Activated T-helper 17 cell treated with anti-CD3 and anti-CD28 coated beads, Interleukin-2, amount 50 U/mL, for 72 hours (primary cell): ENCODE measurements at regions not wholly inside any gene's neighbourhood (a gene's known extent, or its start where the extent isn't known, plus 50 kb on each side); places are given as distances from the start of the nearest gene placed in this dataset.

Experiments
- ATAC-seq: fragments of 150-1000 bp; cut with Tn5 transposase; replicated peaks from 2 replicates; pipeline ENCODE4 v1.10.0; 2021; ENCODE audit warnings: mild to moderate bottlenecking, moderate library complexity
- H3K27ac Mint-ChIP-seq: one replicate; pipeline ENCODE4 v1.8.0; 2022; ENCODE audit warnings: mixed read lengths
- H3K27me3 Mint-ChIP-seq: one replicate; pipeline ENCODE4 v1.8.0; 2022; ENCODE audit warnings: mixed read lengths
- H3K36me3 Mint-ChIP-seq: one replicate; pipeline ENCODE4 v1.8.0; 2022; ENCODE audit warnings: low read depth, mild to moderate bottlenecking, mixed read lengths
- H3K4me1 Mint-ChIP-seq: one replicate; pipeline ENCODE4 v1.8.0; 2022; ENCODE audit warnings: mixed read lengths
- H3K4me3 Mint-ChIP-seq: one replicate; pipeline ENCODE4 v1.8.0; 2022; ENCODE audit warnings: mild to moderate bottlenecking, mixed read lengths
- H3K9me3 Mint-ChIP-seq: one replicate; pipeline ENCODE4 v1.8.0; 2022; ENCODE audit warnings: mixed read lengths

DNA sequence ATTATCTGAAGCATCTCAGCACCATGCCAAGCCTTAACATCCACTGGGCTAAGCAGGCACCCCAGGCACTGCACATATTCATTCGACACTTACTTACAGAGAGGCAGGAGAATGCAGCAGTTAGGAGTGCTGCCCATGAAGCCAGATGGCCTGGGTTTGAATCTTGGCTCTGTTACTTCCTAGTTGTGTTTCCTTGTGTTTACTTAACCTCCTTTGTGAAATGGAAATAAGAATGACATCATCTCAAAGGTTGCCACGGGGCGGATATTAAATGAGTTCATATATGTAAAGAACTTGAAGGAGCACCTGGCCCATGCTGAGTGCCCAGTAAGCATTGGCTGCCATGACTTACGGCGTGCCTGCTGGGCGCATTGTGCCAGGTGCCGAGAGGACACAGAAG lies 565.2 kb downstream of the CDK5RAP2 start:
- Mint-ChIP-seq H3K27me3 (peaks cover 6% of the 10 kb centered on the region), H3K4me3 (no peak overlapping the region), H3K36me3 (no peaks in the 10 kb centered on the region), H3K27ac (no peak overlapping the region), H3K4me1 (no peaks in the 10 kb centered on the region), H3K9me3 (peaks cover 3% of the 10 kb centered on the region)
- no peak for ATAC-seq

GRCh38 chr9:120009856-120010255 lies 570.1 kb downstream of the CDK5RAP2 start:
- H3K4me1 Mint-ChIP-seq, result no peaks in the 10 kb centered on the region
- no peak for ATAC-seq

GRCh38 chr9:120001536-120001935 lies 578.4 kb downstream of the CDK5RAP2 start:
- Mint-ChIP-seq H3K4me1 (no peaks in the 10 kb centered on the region), H3K27ac (no peak overlapping the region), H3K27me3 (peaks cover 3% of the 10 kb centered on the region), H3K36me3 (no peaks in the 10 kb centered on the region), H3K9me3 (no peaks in the 10 kb centered on the region), H3K4me3 (no peak overlapping the region)
- ATAC-seq, result no peak

More at GRCh38 chr9:120009856-120010255, 570.1 kb downstream of the CDK5RAP2 start:
- peaks cover 11% of the 10 kb centered on the region for H3K27me3 Mint-ChIP-seq
- H3K4me3 Mint-ChIP-seq, result no peak overlapping the region
- H3K27ac Mint-ChIP-seq, result no peak overlapping the region
- no peaks in the 10 kb centered on the region for H3K36me3 Mint-ChIP-seq
- no peaks in the 10 kb centered on the region for H3K9me3 Mint-ChIP-seq

DNA sequence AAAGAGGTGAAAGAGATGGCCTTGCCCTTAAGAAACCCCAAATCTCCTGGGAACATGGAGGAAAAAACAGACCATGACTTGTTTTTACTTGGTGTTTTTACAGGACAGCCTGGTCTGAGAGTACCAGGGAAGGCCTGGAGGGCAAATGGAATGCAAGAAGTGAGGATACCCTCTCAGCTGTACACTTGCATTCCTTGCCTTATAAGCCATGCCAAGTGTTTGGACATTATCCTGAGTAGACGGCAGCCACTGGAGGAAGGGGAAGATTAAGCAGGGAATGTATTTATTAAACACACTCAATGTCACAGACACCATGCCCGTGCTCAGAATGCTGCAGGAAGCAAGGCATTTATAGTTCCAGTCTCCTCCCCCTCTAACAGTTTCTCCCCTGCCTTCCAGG lies 581.4 kb downstream of the CDK5RAP2 start:
- H3K27ac Mint-ChIP-seq, result no peak overlapping the region
- H3K9me3 Mint-ChIP-seq, result no peaks in the 10 kb centered on the region
- H3K27me3 Mint-ChIP-seq, result peaks cover 4% of the 10 kb centered on the region
- no peak overlapping the region for H3K4me3 Mint-ChIP-seq
- no peaks in the 10 kb centered on the region for H3K4me1 Mint-ChIP-seq
- no peaks in the 10 kb centered on the region for H3K36me3 Mint-ChIP-seq
- no peak for ATAC-seq

GRCh38 chr9:119991797-119992196 lies 588.2 kb downstream of the CDK5RAP2 start:
- no peak overlapping the region for H3K4me3 Mint-ChIP-seq
- ATAC-seq, result no peak
- no peak overlapping the region for H3K27ac Mint-ChIP-seq
- no peaks in the 10 kb centered on the region for H3K4me1 Mint-ChIP-seq
- no peaks in the 10 kb centered on the region for H3K36me3 Mint-ChIP-seq
- H3K9me3 Mint-ChIP-seq, result no peaks in the 10 kb centered on the region
- peaks cover 9% of the 10 kb centered on the region for H3K27me3 Mint-ChIP-seq

DNA sequence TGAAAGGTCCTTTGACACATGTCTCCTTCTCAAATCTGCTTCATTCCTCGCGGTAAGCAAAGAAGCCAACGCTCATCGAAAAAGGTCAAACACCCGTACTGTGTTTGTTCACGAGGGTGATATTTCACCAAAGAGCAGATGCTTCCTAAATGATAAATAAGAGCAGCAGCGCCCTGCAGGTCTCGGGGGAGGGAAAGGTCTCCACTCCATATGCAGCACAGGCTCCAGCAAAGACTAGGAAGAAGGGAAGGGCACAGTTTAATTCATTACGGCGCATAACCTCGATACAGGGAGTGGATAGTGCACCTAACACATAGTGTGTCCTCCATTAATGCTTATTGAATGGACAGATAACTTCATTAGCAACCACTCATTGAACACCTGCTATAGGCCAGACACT lies 593.3 kb downstream of the CDK5RAP2 start:
- Mint-ChIP-seq H3K27me3 (peaks cover 11% of the 10 kb centered on the region), H3K9me3 (no peaks in the 10 kb centered on the region), H3K4me3 (no peak overlapping the region), H3K36me3 (no peaks in the 10 kb centered on the region), H3K27ac (no peak overlapping the region), H3K4me1 (no peaks in the 10 kb centered on the region)
- ATAC-seq, result no peak

- Mint-ChIP-seq H3K27ac (no peak overlapping the region), H3K27me3 (peaks cover 11% of the 10 kb centered on the region), H3K9me3 (no peaks in the 10 kb centered on the region), H3K36me3 (no peaks in the 10 kb centered on the region), H3K4me3 (no peak overlapping the region), H3K4me1 (no peaks in the 10 kb centered on the region)
- no peak for ATAC-seq
Observed at GRCh38 chr9:119986205-119986604, 593.8 kb downstream of the CDK5RAP2 start.

DNA sequence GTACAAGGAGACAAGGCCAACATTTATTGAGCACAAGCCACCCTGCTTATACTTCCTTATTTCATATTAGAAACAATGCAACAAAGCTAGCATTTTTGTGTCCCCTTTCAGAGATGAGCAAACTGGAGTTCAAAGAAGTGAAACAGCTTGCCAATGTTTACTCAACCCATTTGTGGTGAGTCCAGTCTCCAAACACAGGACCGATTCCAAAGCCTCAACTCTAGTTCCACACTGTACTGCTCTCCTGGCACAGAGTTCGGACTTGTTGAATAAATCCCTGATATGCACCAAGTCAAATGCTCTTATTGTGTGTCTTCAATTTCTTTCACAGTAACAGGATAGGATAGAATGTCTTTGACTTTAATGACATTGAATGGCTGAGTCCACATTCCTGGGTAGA lies 604.8 kb upstream of the BRINP1 start:
- H3K36me3 Mint-ChIP-seq, result no peaks in the 10 kb centered on the region
- H3K4me1 Mint-ChIP-seq, result no peaks in the 10 kb centered on the region
- no peak for ATAC-seq
- H3K27ac Mint-ChIP-seq, result no peak overlapping the region
- H3K9me3 Mint-ChIP-seq, result peaks cover 3% of the 10 kb centered on the region
- H3K4me3 Mint-ChIP-seq, result no peak overlapping the region
- peaks cover 8% of the 10 kb centered on the region for H3K27me3 Mint-ChIP-seq

GRCh38 chr9:119968836-119969707 lies 599.8 kb upstream of the BRINP1 start:
- no peaks in the 10 kb centered on the region for H3K4me1 Mint-ChIP-seq
- H3K27me3 Mint-ChIP-seq, result peaks cover 13% of the 10 kb centered on the region
- ATAC-seq, result peak; percentile 55
- H3K27ac Mint-ChIP-seq, result no peak overlapping the region
- H3K36me3 Mint-ChIP-seq, result no peaks in the 10 kb centered on the region
- H3K4me3 Mint-ChIP-seq, result no peak overlapping the region
- no peaks in the 10 kb centered on the region for H3K9me3 Mint-ChIP-seq

GRCh38 chr9:119967867-119968535 lies 598.8 kb upstream of the BRINP1 start:
- no peaks in the 10 kb centered on the region for H3K4me1 Mint-ChIP-seq
- no peaks in the 10 kb centered on the region for H3K36me3 Mint-ChIP-seq
- H3K9me3 Mint-ChIP-seq, result no peaks in the 10 kb centered on the region
- no peak overlapping the region for H3K4me3 Mint-ChIP-seq
- peaks cover 13% of the 10 kb centered on the region for H3K27me3 Mint-ChIP-seq
- ATAC-seq, result no peak
- no peak overlapping the region for H3K27ac Mint-ChIP-seq

DNA sequence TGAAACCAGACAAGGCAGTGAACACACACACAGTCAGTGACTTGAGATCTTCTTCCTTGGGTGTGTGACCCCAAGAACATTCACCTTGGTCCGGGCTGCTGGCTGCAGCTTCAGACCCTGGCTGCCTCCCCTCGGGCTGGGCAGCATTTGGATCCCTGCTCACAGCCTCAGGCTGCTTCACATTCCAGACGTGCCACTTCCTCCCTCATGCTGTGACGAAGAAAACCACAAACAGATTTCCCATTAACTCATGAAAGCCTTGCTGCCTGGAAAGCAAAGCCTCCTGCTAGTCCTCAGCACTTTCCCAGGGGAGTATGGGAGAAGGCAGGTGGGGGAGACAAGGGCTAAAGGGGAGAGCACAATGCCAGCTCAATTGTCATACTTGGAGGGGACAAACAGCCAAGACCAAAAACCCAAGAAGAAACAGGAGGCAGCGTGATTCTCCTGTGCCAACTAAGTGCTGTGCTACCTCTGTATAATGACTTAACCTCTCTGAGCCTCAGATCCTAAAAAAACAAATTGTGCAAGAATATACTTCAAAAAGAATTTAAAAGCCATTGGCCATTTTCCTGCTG lies 594.6 kb upstream of the BRINP1 start:
- Mint-ChIP-seq H3K4me3 (no peak overlapping the region), H3K9me3 (no peaks in the 10 kb centered on the region), H3K27me3 (peaks cover 17% of the 10 kb centered on the region), H3K4me1 (no peaks in the 10 kb centered on the region), H3K27ac (no peak overlapping the region), H3K36me3 (no peaks in the 10 kb centered on the region)
- ATAC-seq, result no peak

DNA sequence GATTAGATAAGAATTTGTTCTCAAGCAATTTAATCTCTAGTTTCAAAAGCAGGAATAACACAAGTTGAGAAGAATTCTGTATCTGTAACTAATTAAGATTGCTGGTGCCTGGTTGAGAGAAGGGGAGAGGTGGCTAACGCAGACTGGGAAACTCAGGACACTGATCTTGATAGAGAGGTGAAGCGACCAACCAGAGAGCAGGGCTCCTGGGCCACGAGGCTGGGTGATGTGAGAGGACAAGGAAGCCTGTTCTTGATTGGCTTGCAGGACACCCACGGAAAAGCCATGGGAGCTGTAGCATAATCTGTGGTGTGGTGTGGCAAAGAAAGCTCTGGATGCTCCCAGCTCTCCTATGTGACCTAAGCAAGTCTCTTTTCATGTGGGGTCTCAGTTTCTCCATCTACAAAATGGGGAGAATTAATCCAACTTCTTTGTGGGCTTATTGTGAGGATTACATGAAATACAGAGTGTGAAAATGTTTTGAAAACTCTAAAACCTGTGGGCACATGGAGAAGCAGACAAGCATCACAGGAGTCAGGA lies 594.1 kb upstream of the BRINP1 start:
- no peak for ATAC-seq
- H3K27me3 Mint-ChIP-seq, result peaks cover 15% of the 10 kb centered on the region
- H3K9me3 Mint-ChIP-seq, result no peaks in the 10 kb centered on the region
- H3K27ac Mint-ChIP-seq, result no peak overlapping the region
- H3K4me3 Mint-ChIP-seq, result no peak overlapping the region
- H3K36me3 Mint-ChIP-seq, result no peaks in the 10 kb centered on the region
- H3K4me1 Mint-ChIP-seq, result no peaks in the 10 kb centered on the region

DNA sequence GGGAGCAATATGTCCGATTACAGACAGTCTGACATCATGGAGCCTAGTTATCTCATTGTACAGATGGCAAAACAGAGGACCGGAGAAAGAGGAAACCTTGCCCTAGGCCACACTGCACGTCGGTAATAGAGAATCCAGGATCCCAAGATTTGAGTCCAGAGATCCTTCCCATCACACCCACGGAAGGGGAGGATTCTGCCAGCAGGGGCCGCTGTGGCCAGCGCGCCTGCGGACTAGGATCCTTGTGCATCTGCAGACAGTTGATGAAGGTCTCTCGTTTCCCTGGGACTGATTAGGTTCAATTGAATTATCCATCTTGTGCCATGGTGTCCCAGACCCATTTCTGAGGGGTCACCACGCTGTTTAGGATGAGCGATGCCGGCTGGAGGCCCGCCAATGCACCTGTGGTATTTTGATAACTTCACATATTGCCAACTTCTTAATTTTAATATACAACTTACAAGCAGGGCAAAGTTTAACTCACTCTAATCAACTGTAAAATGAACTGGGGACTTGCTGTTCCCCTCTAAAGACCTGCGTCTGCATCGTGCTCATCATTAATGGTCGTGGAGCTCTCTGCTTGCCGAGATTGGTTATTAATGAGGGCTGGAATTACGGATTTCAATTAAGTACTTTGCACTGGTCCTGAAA lies 592.7 kb upstream of the BRINP1 start:
- no peak for ATAC-seq
- no peaks in the 10 kb centered on the region for H3K9me3 Mint-ChIP-seq
- no peak overlapping the region for H3K4me3 Mint-ChIP-seq
- no peak overlapping the region for H3K27ac Mint-ChIP-seq
- H3K27me3 Mint-ChIP-seq, result peaks cover 12% of the 10 kb centered on the region
- H3K4me1 Mint-ChIP-seq, result no peaks in the 10 kb centered on the region
- H3K36me3 Mint-ChIP-seq, result no peaks in the 10 kb centered on the region

DNA sequence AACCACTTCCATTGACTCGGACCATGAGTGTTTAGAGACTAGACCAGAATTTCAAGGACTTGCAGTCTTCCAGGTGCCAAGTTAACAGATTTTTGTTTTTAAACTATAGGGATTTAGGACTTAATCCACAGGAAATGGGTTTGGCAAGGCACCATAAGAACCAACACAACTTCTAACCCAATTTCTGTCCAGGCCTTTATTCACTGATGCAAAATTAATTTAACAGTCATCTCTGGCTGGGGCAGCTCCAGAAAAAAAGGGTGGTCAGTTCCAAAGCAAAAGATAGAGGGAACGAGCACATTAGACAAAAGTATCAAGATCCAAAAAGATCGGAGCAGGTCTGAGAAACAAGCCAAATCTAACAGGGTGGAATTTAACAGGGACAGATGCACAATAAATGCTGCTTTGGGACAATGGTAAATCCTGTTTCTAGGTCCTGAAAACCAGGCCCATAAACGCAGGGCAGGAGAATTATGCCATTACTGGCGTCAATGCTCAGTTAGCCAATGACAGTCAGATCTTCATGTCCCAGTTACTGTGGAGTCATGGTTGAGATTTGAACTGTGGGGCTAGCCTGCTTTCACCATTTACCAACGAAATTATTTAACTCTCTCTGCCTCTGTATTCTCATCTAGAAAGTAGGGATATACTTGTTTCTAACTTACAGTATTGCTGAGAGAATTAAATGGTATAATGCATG lies 590.8 kb upstream of the BRINP1 start:
- H3K4me3 Mint-ChIP-seq, result no peak overlapping the region
- no peaks in the 10 kb centered on the region for H3K36me3 Mint-ChIP-seq
- ATAC-seq, result no peak
- no peaks in the 10 kb centered on the region for H3K4me1 Mint-ChIP-seq
- no peaks in the 10 kb centered on the region for H3K9me3 Mint-ChIP-seq
- H3K27me3 Mint-ChIP-seq, result peaks cover 7% of the 10 kb centered on the region
- H3K27ac Mint-ChIP-seq, result no peak overlapping the region
